AG04449 (cell line): ENCODE measurements at regions not wholly inside any gene's neighbourhood (a gene's known extent, or its start where the extent isn't known, plus 50 kb on each side); places are given as distances from the start of the nearest gene placed in this dataset.

Experiments
- CTCF ChIA-PET: fragments of 350-600 bp; formaldehyde crosslinking; extraction: SDS; loops from one replicate; lab custom pipeline; 2021; ENCODE audit warnings: antibody characterized with exemption; lab: Yijun Ruan, JAX
- POLR2A ChIA-PET: fragments of 400-600, 350-600 bp; formaldehyde crosslinking; extraction: SDS; loops from one replicate; lab custom pipeline; 2020; ENCODE audit warnings: antibody characterized with exemption, inconsistent platforms; lab: Yijun Ruan, JAX
- DNase-seq: peaks from one replicate; pipeline ENCODE4 v3.0.0-alpha.2; 2010; ENCODE audit warnings: low read depth, low spot score
- H3K4me3 ChIP-seq: 2 replicates; pipeline ENCODE4 v1.5.1; 2011; ENCODE audit warnings: low read depth, mild to moderate bottlenecking, control low read depth, low read length
- TF ChIP-seq, protein P1 (sequence below): IDR thresholded peaks from one replicate; pipeline ENCODE4 v1.5.1; 2011; ENCODE audit warnings: mild to moderate bottlenecking, moderate library complexity, low read length, control low read depth, inconsistent platforms; ENCODE audit not compliant: insufficient read depth; ENCODE audit errors: missing control alignments

DNA sequence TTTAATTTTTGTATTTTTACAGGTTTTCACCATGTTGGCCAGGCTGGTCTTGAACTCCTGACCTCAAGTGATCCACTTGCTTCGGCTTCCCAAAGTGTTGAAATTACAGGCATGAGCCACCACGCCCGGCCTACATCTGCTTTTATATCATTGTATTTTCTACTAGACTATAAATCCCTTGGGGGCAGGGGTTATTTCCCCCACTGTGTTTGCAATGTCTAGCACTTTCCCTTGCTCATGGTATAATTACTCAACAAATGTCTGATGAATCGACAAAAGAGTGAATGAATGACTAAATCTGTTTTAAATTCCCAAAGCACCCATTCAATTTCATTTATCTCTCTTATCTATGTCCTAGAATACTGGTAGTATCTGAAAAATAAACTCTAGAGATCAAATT is 244.5 kb upstream of the CSNK1A1L start:
- no peak overlapping the region for H3K4me3 ChIP-seq
- ChIA-PET CTCF (no interaction called here), POLR2A (no interaction called here)
- TF ChIP-seq, protein P1, sequence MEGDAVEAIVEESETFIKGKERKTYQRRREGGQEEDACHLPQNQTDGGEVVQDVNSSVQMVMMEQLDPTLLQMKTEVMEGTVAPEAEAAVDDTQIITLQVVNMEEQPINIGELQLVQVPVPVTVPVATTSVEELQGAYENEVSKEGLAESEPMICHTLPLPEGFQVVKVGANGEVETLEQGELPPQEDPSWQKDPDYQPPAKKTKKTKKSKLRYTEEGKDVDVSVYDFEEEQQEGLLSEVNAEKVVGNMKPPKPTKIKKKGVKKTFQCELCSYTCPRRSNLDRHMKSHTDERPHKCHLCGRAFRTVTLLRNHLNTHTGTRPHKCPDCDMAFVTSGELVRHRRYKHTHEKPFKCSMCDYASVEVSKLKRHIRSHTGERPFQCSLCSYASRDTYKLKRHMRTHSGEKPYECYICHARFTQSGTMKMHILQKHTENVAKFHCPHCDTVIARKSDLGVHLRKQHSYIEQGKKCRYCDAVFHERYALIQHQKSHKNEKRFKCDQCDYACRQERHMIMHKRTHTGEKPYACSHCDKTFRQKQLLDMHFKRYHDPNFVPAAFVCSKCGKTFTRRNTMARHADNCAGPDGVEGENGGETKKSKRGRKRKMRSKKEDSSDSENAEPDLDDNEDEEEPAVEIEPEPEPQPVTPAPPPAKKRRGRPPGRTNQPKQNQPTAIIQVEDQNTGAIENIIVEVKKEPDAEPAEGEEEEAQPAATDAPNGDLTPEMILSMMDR = no peak
- no peak for DNase-seq

GRCh38 chr13:37348916-37349643 is 243.6 kb upstream of the CSNK1A1L start:
- H3K4me3 ChIP-seq = no peak overlapping the region
- ChIA-PET POLR2A (no interaction called here), CTCF (no interaction called here)
- DNase-seq = no peak
- TF ChIP-seq, protein P1 = no peak

- TF ChIP-seq, protein P1 = no peak
- CTCF ChIA-PET = no interaction called here
Observed at GRCh38 chr13:37345869-37346268, 240.4 kb upstream of the CSNK1A1L start.

GRCh38 chr13:37345391-37345790 is 239.9 kb upstream of the CSNK1A1L start:
- no peak overlapping the region for H3K4me3 ChIP-seq
- POLR2A ChIA-PET = no interaction called here
- TF ChIP-seq, protein P1 = no peak
- DNase-seq = no peak
- CTCF ChIA-PET = no interaction called here

More at GRCh38 chr13:37345869-37346268, 240.4 kb upstream of the CSNK1A1L start:
- POLR2A ChIA-PET = no interaction called here
- no peak overlapping the region for H3K4me3 ChIP-seq
- DNase-seq = no peak

- no peak overlapping the region for H3K4me3 ChIP-seq
- CTCF ChIA-PET = no interaction called here
- DNase-seq = no peak
- POLR2A ChIA-PET = no interaction called here
- TF ChIP-seq, protein P1 = no peak
Observed at GRCh38 chr13:37344056-37344455, 238.6 kb upstream of the CSNK1A1L start.

- ChIA-PET CTCF (no interaction called here), POLR2A (no interaction called here)
- H3K4me3 ChIP-seq = no peak overlapping the region
- TF ChIP-seq, protein P1 = no peak
- no peak for DNase-seq
Observed at GRCh38 chr13:37342205-37342604, 236.7 kb upstream of the CSNK1A1L start.
